ENCODE measurements at regions not wholly inside any gene's neighbourhood (a gene's known extent, or its start where the extent isn't known, plus 50 kb on each side); places are given as distances from the start of the nearest gene placed in this dataset.

- no peak for TF ChIP-seq POLR2A (IDR thresholded peaks at IDR 0.05; ENCODE audit: low read depth, low read length)
- no peak for TF ChIP-seq POLR2AphosphoS5 (IDR thresholded peaks at IDR 0.05; ENCODE audit: low read depth, low read length)
- no peak for TF ChIP-seq TAF1 (IDR thresholded peaks at IDR 0.05; ENCODE audit: borderline replicate concordance, low read depth, low read length)
Observed at GRCh38 chr14:58920230-58920629, 268.2 kb upstream of the DAAM1 start.
